Stomach (tissue), 8 donors: ENCODE measurements at regions not wholly inside any gene's neighbourhood (a gene's known extent, or its start where the extent isn't known, plus 50 kb on each side); places are given as distances from the start of the nearest gene placed in this dataset.

Experiments used
- DNase-seq, 2 donors: peaks; one replicate each; pipeline versions ENCODE4 v3.0.0 to v3.0.0-alpha.2; 2013 to 2019
- H3K27ac ChIP-seq, 5 donors: fragments of 200-600 bp in 4 of 5; sonication (generic) in 4 of 5; one replicate each; pipeline ENCODE4 v1.5.1; 2013 to 2019; ENCODE audit warnings: mild to moderate bottlenecking in 1 of 5, moderate library complexity in 1 of 5
- H3K27me3 ChIP-seq, 3 donors: fragments of 200-600 bp; sonication (generic); one replicate each; pipeline ENCODE4 v1.5.1; 2017 to 2019; ENCODE audit warnings: mixed run types in 1 of 3
- H3K36me3 ChIP-seq, 4 donors: fragments of 200-600 bp; sonication (generic); 1 replicate in 3 of 4; 2 replicates in 1 of 4; pipeline ENCODE4 v1.5.1; 2016 to 2019
- H3K4me1 ChIP-seq, 4 donors: fragments of 200-600 bp; sonication (generic); one replicate each; pipeline ENCODE4 v1.5.1; 2016 to 2019
- H3K4me3 ChIP-seq, 4 donors: fragments of 200-600 bp; sonication (generic) in 3 of 4; one replicate each; pipeline ENCODE4 v1.5.1; 2016 to 2019; ENCODE audit warnings: mild to moderate bottlenecking in 1 of 4
- H3K9me3 ChIP-seq, 4 donors: fragments of 200-600 bp; sonication (generic); one replicate each; pipeline ENCODE4 v1.5.1; 2016 to 2019
- CTCF ChIP-seq, 7 experiments: fragments of 450-650 bp in 4 of 7; fragments of 200-600 bp in 3 of 7; sonication (generic) in 3 of 7; IDR thresholded peaks; one replicate each; pipeline ENCODE4 v1.5.1; 2016 to 2019; ENCODE audit warnings: antibody characterized with exemption in 7 of 7, control low read depth in 2 of 7, mild to moderate bottlenecking in 1 of 7
- EP300 ChIP-seq: sonication (generic); formaldehyde crosslinking; IDR thresholded peaks from one replicate; pipeline ENCODE4 v1.6.1; 2017; ENCODE audit warnings: antibody characterized with exemption
- POLR2A ChIP-seq, 4 donors: fragments of 450-650 bp; IDR thresholded peaks; one replicate each; pipeline ENCODE4 v1.6.1; 2016; ENCODE audit warnings: antibody characterized with exemption in 4 of 4, control low read depth in 2 of 4, mild to moderate bottlenecking in 1 of 4, moderate library complexity in 1 of 4
- POLR2AphosphoS5 ChIP-seq, 3 donors: sonication (generic); formaldehyde crosslinking; IDR thresholded peaks; one replicate each; pipeline ENCODE4 v1.6.1; 2016; ENCODE audit warnings: antibody characterized with exemption in 3 of 3
- WGBS, 5 donors: extraction: QIAGEN DNeasy Blood & Tissue Kit in 3 of 5; methylation state at CpG; one replicate each; pipeline versions ENCODE4 v1.1.5 to v1.1.7; 2013 to 2018; 5-methylcytosine and 5-hydroxymethylcytosine counted together
- intact Hi-C: fragments of 100-400 bp; cut with DNase I; formaldehyde crosslinking; loops from one replicate; pipeline ENCODE4 v1.15.1; 2023; ENCODE audit warnings: low total_unique reads
- donor health status: healthy with polysubstance abuse.
- donor health status: Bipolar disorder and iron deficiency.
- donor health status: healthy.

DNA sequence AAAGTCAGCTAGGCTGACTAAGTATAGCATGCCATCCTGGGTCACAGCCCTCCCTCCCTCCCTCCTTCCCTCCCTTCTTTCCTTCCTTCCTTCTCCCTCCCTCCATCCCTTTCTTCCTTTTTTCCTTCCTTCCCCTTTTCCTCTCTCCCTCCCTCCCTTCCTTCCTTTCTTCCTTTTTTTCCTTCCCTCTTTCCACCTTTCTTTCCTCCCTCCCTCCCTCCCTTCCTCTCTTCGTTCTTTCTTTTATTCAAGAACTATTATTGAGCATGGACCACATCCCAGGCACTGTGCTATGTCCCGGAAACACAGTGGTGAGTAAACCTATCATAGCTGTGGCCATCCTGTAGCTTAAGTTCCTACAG lies 106.2 kb upstream of the BACH2 start:
- DNase-seq = no peak
- Histone ChIP-seq H3K4me3 (no peak overlapping the region), H3K4me1 (no peaks in the 10 kb centered on the region), H3K9me3 (no peaks in the 10 kb centered on the region), H3K27ac (no peak overlapping the region), H3K27me3 (peaks cover 0 to 39% (median 0%) of the 10 kb centered on the region in 3 donors), H3K36me3 (no peaks in the 10 kb centered on the region)
- 74 to 93% (median 89%) methylated on average over 2 of the region's 2 CpGs for WGBS, 5 donors
- intact Hi-C loops = no loop called here
- no peak for TF ChIP-seq CTCF (IDR thresholded peaks at IDR 0.05)
- no peak for TF ChIP-seq POLR2A (IDR thresholded peaks at IDR 0.05)
- TF ChIP-seq EP300 = no peak
- no peak for TF ChIP-seq POLR2AphosphoS5 (IDR thresholded peaks at IDR 0.05)

- intact Hi-C loops = no loop called here
- 61 to 76% (median 71%) methylated on average over 10 of the region's 10 CpGs for WGBS, 5 donors
- H3K36me3 ChIP-seq = no peaks in the 10 kb centered on the region
- no peak for DNase-seq
- no peaks in the 10 kb centered on the region for H3K9me3 ChIP-seq
- no peak overlapping the region for H3K4me3 ChIP-seq
- H3K27ac ChIP-seq = peak overlapping the region in 1 of 5 donors; percentile 25
- H3K4me1 ChIP-seq = no peaks in the 10 kb centered on the region
- TF ChIP-seq EP300 (no peak), CTCF (IDR thresholded peaks at IDR 0.05) (no peak), POLR2A (IDR thresholded peaks at IDR 0.05) (no peak), POLR2AphosphoS5 (IDR thresholded peaks at IDR 0.05) (no peak)
- peaks cover 0 to 39% (median 0%) of the 10 kb centered on the region in 3 donors for H3K27me3 ChIP-seq
Measured at GRCh38 chr6:90401933-90402830, 105.5 kb upstream of the BACH2 start.

DNA sequence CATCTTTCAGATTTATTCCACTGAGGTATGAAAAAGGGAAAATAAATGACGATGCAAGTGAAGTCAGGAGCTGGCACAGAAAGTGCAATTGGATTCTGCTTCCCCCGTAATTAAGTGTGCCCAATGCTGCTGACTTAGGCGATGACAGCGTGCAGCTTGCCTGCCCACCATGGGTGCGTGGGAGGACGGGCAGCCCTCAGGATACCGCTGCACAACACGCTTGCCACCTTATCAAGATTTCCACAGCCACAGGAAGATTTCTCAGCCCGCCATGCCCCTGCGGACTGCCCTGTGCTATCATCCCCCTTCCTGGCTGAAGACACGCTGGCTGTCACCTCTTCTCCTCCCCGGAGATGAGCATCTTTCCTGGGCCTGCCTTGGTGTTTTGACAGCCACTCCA lies 103.3 kb upstream of the BACH2 start:
- 83 to 88% (median 86%) methylated on average over 12 of the region's 12 CpGs for WGBS, 5 donors
- no peaks in the 10 kb centered on the region for H3K36me3 ChIP-seq
- intact Hi-C loops = loop anchor here (10.0 kb wide), 1 partner anchor 445 kb away; no protein-coding TSS in a partner anchor
- peaks cover 0 to 34% (median 0%) of the 10 kb centered on the region in 3 donors for H3K27me3 ChIP-seq
- H3K4me3 ChIP-seq = no peak overlapping the region
- H3K4me1 ChIP-seq = no peaks in the 10 kb centered on the region
- TF ChIP-seq EP300 = no peak
- TF ChIP-seq CTCF (IDR thresholded peaks at IDR 0.05) = no peak
- no peak for TF ChIP-seq POLR2A (IDR thresholded peaks at IDR 0.05)
- no peak for TF ChIP-seq POLR2AphosphoS5 (IDR thresholded peaks at IDR 0.05)
- no peaks in the 10 kb centered on the region for H3K9me3 ChIP-seq
- DNase-seq = no peak
- H3K27ac ChIP-seq = no peak overlapping the region

- Histone ChIP-seq H3K27ac (no peak overlapping the region), H3K27me3 (peaks cover 0 to 26% (median 0%) of the 10 kb centered on the region in 3 donors), H3K36me3 (no peaks in the 10 kb centered on the region), H3K4me3 (no peak overlapping the region), H3K4me1 (no peaks in the 10 kb centered on the region), H3K9me3 (no peaks in the 10 kb centered on the region)
- peak in 1 of 2 donors; percentile 76 for DNase-seq
- 41 to 50% (median 44%) methylated on average over 5 of the region's 5 CpGs for WGBS, 5 donors
- TF ChIP-seq CTCF (IDR thresholded peaks at IDR 0.05) = no peak
- no peak for TF ChIP-seq POLR2A (IDR thresholded peaks at IDR 0.05)
- TF ChIP-seq EP300 = no peak
- no peak for TF ChIP-seq POLR2AphosphoS5 (IDR thresholded peaks at IDR 0.05)
- intact Hi-C loops = loop anchor here (10.0 kb wide), 1 partner anchor 443 kb away; no protein-coding TSS in a partner anchor
Measured at GRCh38 chr6:90397929-90398674, 101.5 kb upstream of the BACH2 start.
